HG03103 (cell line): ENCODE measurements at regions not wholly inside any gene's neighbourhood (a gene's known extent, or its start where the extent isn't known, plus 50 kb on each side); places are given as distances from the start of the nearest gene placed in this dataset.
A peak's percentile ranks its signal among the peaks of the same experiment; 100 is the strongest.

Experiments
- ATAC-seq: cut with Tn5 transposase; IDR thresholded peaks from one replicate; pipeline ENCODE4 v1.9.1; 2021; ENCODE audit warnings: low read depth; ENCODE audit not compliant: unreplicated experiment

GRCh38 chr12:127526925-127527324 lies 740.0 kb upstream of the TMEM132C start:
- no peak for ATAC-seq

- ATAC-seq, result no peak
Observed at GRCh38 chr12:127528551-127528950, 738.4 kb upstream of the TMEM132C start.

GRCh38 chr12:127531542-127531941 lies 735.4 kb upstream of the TMEM132C start:
- ATAC-seq, result no peak

- no peak for ATAC-seq
Observed at GRCh38 chr12:127533353-127533752, 733.6 kb upstream of the TMEM132C start.

GRCh38 chr12:127536833-127537428 lies 730.0 kb upstream of the TMEM132C start:
- ATAC-seq, result no peak

GRCh38 chr12:127538316-127538715 lies 728.7 kb upstream of the TMEM132C start:
- ATAC-seq, result no peak

GRCh38 chr12:127539226-127539858 lies 727.6 kb upstream of the TMEM132C start:
- ATAC-seq, result no peak

- no peak for ATAC-seq
Observed at GRCh38 chr12:127542391-127542790, 724.6 kb upstream of the TMEM132C start.

GRCh38 chr12:127542931-127543330 lies 724.0 kb upstream of the TMEM132C start:
- no peak for ATAC-seq

- no peak for ATAC-seq
Observed at GRCh38 chr12:127546721-127547505, 720.1 kb upstream of the TMEM132C start.

- ATAC-seq, result no peak
Observed at GRCh38 chr12:127548123-127548553, 718.8 kb upstream of the TMEM132C start.

- no peak for ATAC-seq
Observed at GRCh38 chr12:127550271-127550670, 716.7 kb upstream of the TMEM132C start.

- ATAC-seq, result no peak
Observed at GRCh38 chr12:127552838-127553237, 714.1 kb upstream of the TMEM132C start.

GRCh38 chr12:127555071-127555470 lies 711.9 kb upstream of the TMEM132C start:
- no peak for ATAC-seq

GRCh38 chr12:127556231-127556886 lies 710.6 kb upstream of the TMEM132C start:
- ATAC-seq, result no peak

- ATAC-seq, result no peak
Observed at GRCh38 chr12:127558361-127558760, 708.6 kb upstream of the TMEM132C start.

- ATAC-seq, result peak; percentile 53
Observed at GRCh38 chr12:127559349-127560040, 707.5 kb upstream of the TMEM132C start.

- no peak for ATAC-seq
Observed at GRCh38 chr12:127560041-127560478, 706.9 kb upstream of the TMEM132C start.

GRCh38 chr12:127562816-127563215 lies 704.2 kb upstream of the TMEM132C start:
- no peak for ATAC-seq

- ATAC-seq, result no peak
Observed at GRCh38 chr12:127565241-127565640, 701.7 kb upstream of the TMEM132C start.
